Adrenal gland (tissue), 5 donors: ENCODE measurements at regions not wholly inside any gene's neighbourhood (a gene's known extent, or its start where the extent isn't known, plus 50 kb on each side); places are given as distances from the start of the nearest gene placed in this dataset.

Source experiments
- POLR2A ChIP-seq, 2 donors: fragments of 450-650 bp; IDR thresholded peaks; one replicate each; pipeline ENCODE4 v1.6.1; 2017; ENCODE audit warnings: antibody characterized with exemption in 2 of 2, mild to moderate bottlenecking in 2 of 2, moderate library complexity in 1 of 2
- TF ChIP-seq, protein P1 (sequence below), 6 experiments: fragments of 450-650 bp in 4 of 6; fragments of 200-600 bp in 2 of 6; sonication (generic) in 1 of 6; IDR thresholded peaks; 1 replicate in 5 of 6; 2 replicates in 1 of 6; pipeline versions ENCODE4 v1.5.1 to v1.8.0; 2016 to 2021; ENCODE audit warnings: antibody characterized with exemption in 6 of 6, mild to moderate bottlenecking in 2 of 6, moderate library complexity in 1 of 6
- donor health status: DM: no; HTN: no; CAD: no.

DNA sequence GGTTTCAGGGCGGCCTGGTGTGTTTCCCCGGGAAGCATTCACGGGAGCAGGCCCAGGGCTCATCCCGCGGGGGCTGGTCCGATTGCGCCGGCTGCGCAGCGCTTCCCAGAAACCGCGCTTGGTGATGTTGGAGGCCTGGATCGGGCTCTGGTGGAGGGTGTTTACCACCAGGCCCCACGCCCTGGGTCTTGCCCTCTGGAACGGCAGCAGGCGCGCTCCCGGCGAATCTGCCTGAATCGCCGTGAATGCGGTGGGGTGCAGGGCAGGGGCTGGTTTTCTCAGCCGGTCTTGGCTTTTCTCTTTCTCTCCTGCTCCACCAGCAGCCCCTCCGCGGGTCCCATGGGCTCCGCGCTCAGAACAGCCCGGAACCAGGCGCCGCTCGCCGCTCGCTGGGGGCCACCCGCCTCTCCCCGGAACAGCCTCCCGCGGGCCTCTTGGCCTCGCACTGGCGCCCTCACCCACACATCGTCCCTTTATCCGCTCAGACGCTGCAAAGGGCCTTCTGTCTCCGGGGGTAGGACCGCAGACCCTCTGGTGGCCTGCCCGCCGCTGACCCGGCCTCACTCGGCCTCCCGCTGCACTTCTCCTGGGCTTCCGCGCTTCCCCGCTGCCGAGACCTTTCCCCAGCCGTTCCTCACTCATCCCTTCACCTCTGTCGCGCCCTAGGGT is 69.4 kb upstream of the GJB6 start:
- TF ChIP-seq, protein P1, sequence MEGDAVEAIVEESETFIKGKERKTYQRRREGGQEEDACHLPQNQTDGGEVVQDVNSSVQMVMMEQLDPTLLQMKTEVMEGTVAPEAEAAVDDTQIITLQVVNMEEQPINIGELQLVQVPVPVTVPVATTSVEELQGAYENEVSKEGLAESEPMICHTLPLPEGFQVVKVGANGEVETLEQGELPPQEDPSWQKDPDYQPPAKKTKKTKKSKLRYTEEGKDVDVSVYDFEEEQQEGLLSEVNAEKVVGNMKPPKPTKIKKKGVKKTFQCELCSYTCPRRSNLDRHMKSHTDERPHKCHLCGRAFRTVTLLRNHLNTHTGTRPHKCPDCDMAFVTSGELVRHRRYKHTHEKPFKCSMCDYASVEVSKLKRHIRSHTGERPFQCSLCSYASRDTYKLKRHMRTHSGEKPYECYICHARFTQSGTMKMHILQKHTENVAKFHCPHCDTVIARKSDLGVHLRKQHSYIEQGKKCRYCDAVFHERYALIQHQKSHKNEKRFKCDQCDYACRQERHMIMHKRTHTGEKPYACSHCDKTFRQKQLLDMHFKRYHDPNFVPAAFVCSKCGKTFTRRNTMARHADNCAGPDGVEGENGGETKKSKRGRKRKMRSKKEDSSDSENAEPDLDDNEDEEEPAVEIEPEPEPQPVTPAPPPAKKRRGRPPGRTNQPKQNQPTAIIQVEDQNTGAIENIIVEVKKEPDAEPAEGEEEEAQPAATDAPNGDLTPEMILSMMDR (IDR thresholded peaks at IDR 0.05): no peak
- TF ChIP-seq POLR2A (IDR thresholded peaks at IDR 0.05): no peak
